ENCODE measurements at regions not wholly inside any gene's neighbourhood (a gene's known extent, or its start where the extent isn't known, plus 50 kb on each side); places are given as distances from the start of the nearest gene placed in this dataset.

- no peak for TF ChIP-seq POLR2A (IDR thresholded peaks at IDR 0.05)
- no peak for TF ChIP-seq CTCF (IDR thresholded peaks at IDR 0.05 in 4 of 5, conservative IDR thresholded peaks at IDR 0.05 in 1 of 5)
- Histone ChIP-seq H3K9me3 (no peaks in the 10 kb centered on the region), H3K4me1 (no peaks in the 10 kb centered on the region), H3K4me3 (no peak overlapping the region), H3K27ac (no peak overlapping the region), H3K27me3 (no peaks in the 10 kb centered on the region), H3K36me3 (no peaks in the 10 kb centered on the region)
- intact Hi-C loops (cut with DNase I; ENCODE audit: low total_unique reads) (no loop called here), in situ Hi-C loops (cut with MboI; ENCODE audit: low sequenced_read_pairs in 4 of 4) (no loop called here)
- no peak for DNase-seq
- ATAC-seq, result no peak
Observed at GRCh38 chr2:118699447-118700175, 147.8 kb downstream of the EN1 start.

- no peaks in the 10 kb centered on the region for H3K36me3 ChIP-seq
- H3K9me3 ChIP-seq, result no peaks in the 10 kb centered on the region
- no peak overlapping the region for H3K27ac ChIP-seq
- no peaks in the 10 kb centered on the region for H3K4me1 ChIP-seq
- no peak overlapping the region for H3K4me3 ChIP-seq
- no peaks in the 10 kb centered on the region for H3K27me3 ChIP-seq
- intact Hi-C loops (cut with DNase I; ENCODE audit: low total_unique reads), result no loop called here
- ATAC-seq (no peak), DNase-seq (no peak)
- in situ Hi-C loops (cut with MboI; ENCODE audit: low sequenced_read_pairs in 4 of 4), result no loop called here
- no peak for TF ChIP-seq POLR2A (IDR thresholded peaks at IDR 0.05)
- no peak for TF ChIP-seq CTCF (IDR thresholded peaks at IDR 0.05 in 4 of 5, conservative IDR thresholded peaks at IDR 0.05 in 1 of 5)
Observed at GRCh38 chr2:118698564-118698963, 148.9 kb downstream of the EN1 start.

GRCh38 chr2:118697781-118698180, 149.7 kb downstream of the EN1 start:
- ATAC-seq, result no peak
- Histone ChIP-seq H3K4me3 (no peak overlapping the region), H3K27me3 (no peaks in the 10 kb centered on the region), H3K36me3 (no peaks in the 10 kb centered on the region), H3K9me3 (no peaks in the 10 kb centered on the region), H3K4me1 (no peaks in the 10 kb centered on the region), H3K27ac (no peak overlapping the region)
- TF ChIP-seq CTCF (IDR thresholded peaks at IDR 0.05 in 4 of 5, conservative IDR thresholded peaks at IDR 0.05 in 1 of 5) (no peak), POLR2A (IDR thresholded peaks at IDR 0.05) (no peak)
- intact Hi-C loops (cut with DNase I; ENCODE audit: low total_unique reads) (no loop called here), in situ Hi-C loops (cut with MboI; ENCODE audit: low sequenced_read_pairs in 4 of 4) (no loop called here)
- no peak for DNase-seq

GRCh38 chr2:118696786-118697465, 150.5 kb downstream of the EN1 start:
- H3K36me3 ChIP-seq, result no peaks in the 10 kb centered on the region
- no peak overlapping the region for H3K4me3 ChIP-seq
- ATAC-seq, result no peak
- no peak for DNase-seq
- intact Hi-C loops (cut with DNase I; ENCODE audit: low total_unique reads), result no loop called here
- H3K27me3 ChIP-seq, result no peaks in the 10 kb centered on the region
- in situ Hi-C loops (cut with MboI; ENCODE audit: low sequenced_read_pairs in 4 of 4), result no loop called here
- TF ChIP-seq POLR2A (IDR thresholded peaks at IDR 0.05) (no peak), CTCF (IDR thresholded peaks at IDR 0.05 in 4 of 5, conservative IDR thresholded peaks at IDR 0.05 in 1 of 5) (no peak)
- no peaks in the 10 kb centered on the region for H3K9me3 ChIP-seq
- no peak overlapping the region for H3K27ac ChIP-seq
- H3K4me1 ChIP-seq, result no peaks in the 10 kb centered on the region
